AG04449 (cell line): ENCODE measurements at regions not wholly inside any gene's neighbourhood (a gene's known extent, or its start where the extent isn't known, plus 50 kb on each side); places are given as distances from the start of the nearest gene placed in this dataset.
"Not testable (repeated sequence)": the region's sequence is repeated elsewhere in the genome, so short reads cannot be mapped to it uniquely, and the experiment has no call there.

Experiments
- CTCF ChIA-PET: fragments of 350-600 bp; formaldehyde crosslinking; extraction: SDS; loops from one replicate; lab custom pipeline; 2021; ENCODE audit warnings: antibody characterized with exemption; lab: Yijun Ruan, JAX
- POLR2A ChIA-PET: fragments of 400-600, 350-600 bp; formaldehyde crosslinking; extraction: SDS; loops from one replicate; lab custom pipeline; 2020; ENCODE audit warnings: antibody characterized with exemption, inconsistent platforms; lab: Yijun Ruan, JAX
- DNase-seq: peaks from one replicate; pipeline ENCODE4 v3.0.0-alpha.2; 2010; ENCODE audit warnings: low read depth, low spot score
- H3K4me3 ChIP-seq: 2 replicates; pipeline ENCODE4 v1.5.1; 2011; ENCODE audit warnings: low read depth, mild to moderate bottlenecking, control low read depth, low read length
- TF ChIP-seq, protein P1 (sequence below): IDR thresholded peaks from one replicate; pipeline ENCODE4 v1.5.1; 2011; ENCODE audit warnings: mild to moderate bottlenecking, moderate library complexity, low read length, control low read depth, inconsistent platforms; ENCODE audit not compliant: insufficient read depth; ENCODE audit errors: missing control alignments

DNA sequence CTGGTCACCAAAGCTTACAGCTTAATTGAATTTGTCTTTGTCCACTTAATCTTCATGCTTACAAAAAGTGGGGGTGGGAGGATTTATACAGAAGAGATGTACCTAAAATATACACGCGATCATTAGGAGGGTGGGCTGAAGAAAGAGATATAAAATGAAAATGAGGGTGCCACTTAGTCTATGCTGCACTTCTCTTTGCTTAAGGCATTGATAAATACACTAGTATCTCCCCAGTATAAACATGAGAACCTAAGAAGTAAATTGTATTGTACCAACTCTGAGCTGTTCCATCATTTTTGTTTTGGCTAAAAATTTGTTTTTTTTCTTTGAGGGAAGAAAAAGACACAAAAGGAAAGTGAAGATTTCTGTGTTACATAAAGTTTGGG lies 170.8 kb upstream of the ZNF217 start:
- H3K4me3 ChIP-seq = no peak overlapping the region
- DNase-seq = no peak
- CTCF ChIA-PET = interaction anchor here (0.6 to 1.9 kb wide), 5 partner anchors 9 to 186 kb away, joined by 3 to 9 read pairs (median 3); partner anchors contain the start of gene ZNF217
- POLR2A ChIA-PET = interaction anchor here (0.7 kb wide), 1 partner anchor 1152 kb away, joined by 3 read pairs; no protein-coding TSS in a partner anchor
- TF ChIP-seq, protein P1, sequence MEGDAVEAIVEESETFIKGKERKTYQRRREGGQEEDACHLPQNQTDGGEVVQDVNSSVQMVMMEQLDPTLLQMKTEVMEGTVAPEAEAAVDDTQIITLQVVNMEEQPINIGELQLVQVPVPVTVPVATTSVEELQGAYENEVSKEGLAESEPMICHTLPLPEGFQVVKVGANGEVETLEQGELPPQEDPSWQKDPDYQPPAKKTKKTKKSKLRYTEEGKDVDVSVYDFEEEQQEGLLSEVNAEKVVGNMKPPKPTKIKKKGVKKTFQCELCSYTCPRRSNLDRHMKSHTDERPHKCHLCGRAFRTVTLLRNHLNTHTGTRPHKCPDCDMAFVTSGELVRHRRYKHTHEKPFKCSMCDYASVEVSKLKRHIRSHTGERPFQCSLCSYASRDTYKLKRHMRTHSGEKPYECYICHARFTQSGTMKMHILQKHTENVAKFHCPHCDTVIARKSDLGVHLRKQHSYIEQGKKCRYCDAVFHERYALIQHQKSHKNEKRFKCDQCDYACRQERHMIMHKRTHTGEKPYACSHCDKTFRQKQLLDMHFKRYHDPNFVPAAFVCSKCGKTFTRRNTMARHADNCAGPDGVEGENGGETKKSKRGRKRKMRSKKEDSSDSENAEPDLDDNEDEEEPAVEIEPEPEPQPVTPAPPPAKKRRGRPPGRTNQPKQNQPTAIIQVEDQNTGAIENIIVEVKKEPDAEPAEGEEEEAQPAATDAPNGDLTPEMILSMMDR = no peak

DNA sequence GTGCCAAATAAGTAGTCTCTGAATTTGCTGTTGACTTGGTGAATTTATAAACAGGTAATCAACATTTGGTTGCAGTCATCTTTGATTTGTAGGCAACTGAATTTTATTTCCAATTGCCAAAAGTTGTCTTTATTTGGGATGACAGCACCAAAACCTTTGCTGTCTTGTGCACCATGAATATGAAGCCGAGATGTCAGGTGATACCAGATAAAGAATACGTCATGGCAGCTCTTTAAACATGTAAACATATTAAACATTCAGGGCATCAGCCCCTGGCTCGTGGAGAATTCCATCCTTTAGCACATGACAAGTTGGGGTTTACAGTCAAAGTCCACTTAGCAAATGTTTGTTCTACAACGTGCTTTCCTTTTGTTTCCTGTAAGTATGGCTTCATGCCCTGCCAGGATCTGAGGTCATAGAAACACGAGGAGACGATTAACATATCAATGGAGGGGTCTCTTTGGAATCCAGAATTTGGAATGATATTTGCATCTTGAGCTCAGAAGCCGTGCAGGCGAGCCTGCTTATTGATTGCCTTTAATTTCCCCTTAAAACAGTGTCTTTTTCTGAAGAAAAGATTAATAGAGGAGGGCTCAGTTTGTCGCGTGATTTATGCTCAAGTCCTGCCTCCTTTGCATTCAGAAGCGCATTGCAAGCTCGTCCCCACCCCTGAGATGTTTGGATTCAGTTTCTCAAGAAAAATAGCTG lies 170.2 kb upstream of the ZNF217 start:
- TF ChIP-seq, protein P1 = no peak
- POLR2A ChIA-PET = no interaction called here
- CTCF ChIA-PET = interaction anchor here (0.6 to 1.9 kb wide), 5 partner anchors 10 to 186 kb away, joined by 3 to 9 read pairs (median 3); partner anchors contain the start of gene ZNF217
- DNase-seq = no peak
- no peak overlapping the region for H3K4me3 ChIP-seq

DNA sequence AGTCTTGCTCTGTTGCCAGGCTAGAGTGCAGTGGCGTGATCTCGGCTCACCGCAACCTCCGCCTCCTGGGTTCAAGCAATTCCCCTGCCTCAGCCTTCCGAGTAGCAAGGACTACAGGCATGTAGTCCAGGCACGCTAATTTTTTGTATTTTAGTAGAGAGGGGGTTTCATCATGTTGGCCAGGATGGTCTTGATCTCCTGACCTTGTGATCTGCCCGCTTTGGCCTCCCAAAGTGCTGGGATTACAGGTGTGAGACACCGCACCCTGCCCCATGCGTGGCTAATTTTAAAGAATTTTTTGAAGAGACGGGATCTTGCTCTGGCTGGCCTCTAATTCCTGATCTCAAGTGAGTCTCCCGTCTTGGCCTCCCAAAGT lies 168.8 kb upstream of the ZNF217 start:
- POLR2A ChIA-PET, H3K4me3 ChIP-seq, DNase-seq, CTCF ChIA-PET: not testable (repeated sequence)

DNA sequence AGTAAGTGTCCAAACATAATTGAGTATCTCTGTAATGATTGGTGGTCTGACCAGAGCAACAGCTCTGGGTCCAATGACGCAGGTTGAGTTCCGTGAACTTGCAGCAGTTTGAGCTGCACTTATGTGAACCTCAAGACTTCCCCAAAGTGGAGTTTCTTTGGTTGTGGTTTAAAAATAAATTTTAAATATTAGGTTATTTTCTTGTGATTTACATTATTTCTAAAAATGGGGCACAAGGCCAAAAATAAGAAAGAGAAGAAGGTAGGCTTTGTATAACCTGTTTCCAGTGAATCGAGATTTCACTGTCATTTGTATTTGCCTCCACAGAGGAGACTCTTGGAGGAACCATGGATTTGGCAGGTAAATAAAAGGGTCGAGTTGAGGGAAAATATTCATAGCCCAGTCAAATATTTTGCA lies 166.4 kb upstream of the ZNF217 start:
- no peak for DNase-seq
- no peak overlapping the region for H3K4me3 ChIP-seq
- POLR2A ChIA-PET = no interaction called here
- CTCF ChIA-PET = no interaction called here
- TF ChIP-seq, protein P1 = no peak

DNA sequence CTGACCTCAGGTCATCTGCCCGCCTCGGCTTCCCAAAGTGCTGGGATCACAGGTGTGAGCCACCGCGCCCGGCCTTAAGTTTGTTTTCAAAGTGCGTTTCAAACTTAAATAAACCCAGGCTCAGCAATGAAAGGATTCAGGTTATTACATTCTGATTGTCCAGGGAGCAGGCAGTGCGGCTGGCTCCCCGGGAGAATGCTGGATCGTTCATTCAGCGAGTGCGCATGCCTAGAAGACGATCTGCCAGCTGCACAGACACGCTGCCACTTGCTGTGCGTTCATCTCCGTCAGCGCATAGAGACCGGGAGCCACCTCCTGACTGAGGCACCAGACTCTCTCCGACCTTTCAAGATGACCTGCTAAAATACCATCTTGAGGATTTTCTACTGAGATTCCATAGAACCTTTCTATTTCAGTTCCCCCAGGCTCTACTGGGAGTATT lies 163.9 kb upstream of the ZNF217 start:
- CTCF ChIA-PET = interaction anchor here (1.6 kb wide), 1 partner anchor 15 kb away, joined by 4 read pairs; no protein-coding TSS in a partner anchor
- POLR2A ChIA-PET = no interaction called here
- TF ChIP-seq, protein P1 = no peak
- H3K4me3 ChIP-seq = no peak overlapping the region
- DNase-seq = no peak

DNA sequence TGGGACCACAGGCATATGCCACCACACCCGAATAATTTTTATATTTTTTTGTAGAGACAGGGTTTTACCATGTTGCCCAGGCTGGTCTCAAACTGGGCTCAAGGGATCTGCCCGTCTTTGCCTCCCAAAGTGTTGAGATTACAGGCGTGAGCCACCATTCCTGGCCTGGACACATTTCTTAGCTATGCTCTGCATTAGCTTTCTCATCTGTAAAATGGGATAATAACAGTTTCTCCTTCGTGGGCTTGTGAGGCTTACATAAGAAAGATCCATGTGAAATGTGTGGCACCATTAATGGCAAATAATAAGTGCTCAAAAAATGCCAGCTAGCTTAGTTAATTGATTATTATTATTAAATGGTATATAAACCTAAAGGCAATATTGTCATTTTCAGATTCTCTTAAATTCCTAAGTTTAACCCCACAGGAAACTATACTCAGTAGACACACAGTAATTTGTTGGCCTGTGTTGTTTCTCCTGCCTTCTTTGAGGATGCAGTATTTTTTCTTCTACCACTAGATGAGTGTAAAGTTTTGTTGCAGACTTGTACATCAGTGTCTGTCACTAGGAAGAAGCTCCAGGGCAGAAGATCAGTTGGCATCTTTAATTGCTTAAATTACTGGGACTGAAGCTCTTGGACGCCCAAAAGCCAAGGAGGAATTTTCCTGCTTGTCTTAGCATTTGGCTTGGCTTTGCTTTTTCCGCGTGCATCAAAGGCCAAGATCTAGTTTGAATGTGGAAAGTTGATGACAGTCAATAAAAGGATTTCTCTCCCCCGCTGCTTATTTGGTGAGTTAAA lies 162.3 kb upstream of the ZNF217 start:
- POLR2A ChIA-PET = interaction anchor here (0.6 kb wide), 1 partner anchor 22 kb away, joined by 3 read pairs; no protein-coding TSS in a partner anchor
- CTCF ChIA-PET = no interaction called here
- no peak overlapping the region for H3K4me3 ChIP-seq
- DNase-seq = no peak
- TF ChIP-seq, protein P1 = no peak
